Hematopoietic multipotent progenitor cell treated with erythropoietin and hydrocortisone succinate and interleukin-3 and kit ligand, for 4 days (in vitro differentiated cells): ENCODE measurements at regions not wholly inside any gene's neighbourhood (a gene's known extent, or its start where the extent isn't known, plus 50 kb on each side); places are given as distances from the start of the nearest gene placed in this dataset.

Experiments
- DNase-seq: peaks from one replicate; pipeline ENCODE4 v3.0.0-alpha.2; 2015

- DNase-seq: no peak
Observed at GRCh38 chr10:78703593-78703992, 365.2 kb upstream of the ZMIZ1 start.

DNA sequence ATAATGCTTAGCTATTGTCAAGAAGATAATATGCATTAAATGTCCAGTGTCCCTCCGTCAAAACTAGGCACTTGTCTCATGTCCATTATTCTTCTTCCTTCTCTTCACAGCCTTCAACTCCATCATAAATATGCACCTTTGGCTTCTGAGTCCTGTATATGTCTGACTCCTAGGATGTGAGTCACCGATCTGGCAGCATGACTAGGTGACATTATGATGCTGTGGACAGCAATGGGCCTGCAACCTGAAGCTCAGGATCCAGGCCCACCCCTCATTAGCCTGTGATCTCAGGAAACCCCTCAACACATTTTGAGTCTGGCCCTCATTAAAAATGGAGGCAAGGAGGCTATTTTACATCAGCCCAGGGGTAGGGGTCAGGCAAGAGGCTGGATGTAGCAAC, 362.5 kb upstream of the ZMIZ1 start:
- DNase-seq: no peak

DNA sequence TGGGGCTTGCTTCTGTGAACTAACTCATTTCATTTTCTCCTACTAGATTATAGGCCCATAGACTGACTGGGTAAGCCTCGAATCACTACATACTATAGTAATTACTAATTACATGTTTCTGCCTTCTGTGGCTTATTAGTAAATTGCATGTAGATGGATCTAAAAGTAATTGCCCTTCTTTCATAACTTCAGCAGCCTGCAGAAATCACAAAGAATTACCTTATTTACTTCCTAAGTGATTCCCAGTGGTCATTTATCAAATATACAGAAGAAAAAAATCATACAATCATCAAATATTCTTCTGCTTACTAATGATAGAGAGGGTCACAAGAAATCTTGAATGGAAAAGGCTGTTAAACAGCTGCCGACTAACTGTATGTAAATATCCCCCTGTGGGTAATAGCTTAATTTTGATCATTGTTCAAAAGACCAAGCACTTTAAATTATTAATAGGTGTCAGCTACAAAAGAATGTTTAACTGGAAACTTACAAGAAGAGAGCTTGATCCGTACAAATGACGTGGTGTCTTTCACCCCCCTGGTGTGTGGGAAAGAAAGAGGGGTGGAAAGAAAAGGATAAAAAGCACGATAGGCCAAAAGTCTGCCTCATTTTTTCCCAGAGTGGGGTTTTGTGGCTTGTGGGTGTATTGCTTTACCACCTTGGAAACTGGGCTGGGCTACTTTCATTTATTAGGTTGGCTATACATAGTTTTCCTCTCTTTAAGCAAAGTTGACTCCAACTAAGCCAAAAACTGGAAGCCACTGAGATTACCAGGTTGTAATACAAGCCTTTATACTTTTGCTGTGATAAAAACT, 361.8 kb upstream of the ZMIZ1 start:
- no peak for DNase-seq

GRCh38 chr10:78707745-78708144, 361.0 kb upstream of the ZMIZ1 start:
- no peak for DNase-seq

DNA sequence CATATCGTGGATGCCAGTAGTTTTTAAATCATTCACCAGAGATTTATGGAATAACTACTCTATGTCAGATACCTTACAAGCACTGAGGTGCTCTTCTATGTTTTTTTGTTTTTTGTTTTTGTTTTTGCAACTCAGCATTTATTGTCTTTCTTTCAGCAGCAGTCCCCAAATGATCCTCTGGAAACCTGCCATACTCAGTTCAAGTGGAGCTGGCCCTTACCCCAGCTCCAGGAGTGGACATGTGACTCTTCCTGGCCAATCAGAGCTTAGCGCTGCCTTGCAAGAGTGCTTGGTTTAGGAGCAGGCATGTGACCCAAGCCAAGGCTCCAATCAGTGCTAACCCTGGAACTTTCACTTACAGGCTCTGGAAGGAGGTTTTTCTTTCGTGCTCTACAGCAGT, 356.6 kb upstream of the ZMIZ1 start:
- DNase-seq: no peak

- DNase-seq: no peak
Observed at GRCh38 chr10:78713659-78714058, 355.1 kb upstream of the ZMIZ1 start.

DNA sequence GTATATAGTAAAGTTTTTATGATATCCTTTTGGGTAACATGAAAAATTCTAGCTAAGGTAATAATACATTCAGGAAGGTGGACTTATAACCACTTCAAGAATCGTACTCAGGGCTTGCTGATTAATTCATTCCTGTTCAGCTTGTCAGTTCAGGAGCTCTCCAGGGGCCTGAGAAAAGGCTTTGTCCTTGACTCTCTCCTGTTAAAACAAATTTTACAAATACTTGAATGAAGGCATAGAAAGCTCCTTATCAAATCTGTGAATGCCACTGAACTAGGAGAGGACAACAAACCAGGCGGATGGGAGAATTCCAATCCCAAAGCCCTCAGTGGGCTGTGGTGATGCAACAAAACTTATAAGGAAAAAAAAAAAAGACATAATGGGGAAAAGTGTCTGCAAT, 354.5 kb upstream of the ZMIZ1 start:
- no peak for DNase-seq

- DNase-seq: no peak
Observed at GRCh38 chr10:78715435-78715834, 353.3 kb upstream of the ZMIZ1 start.

- no peak for DNase-seq
Observed at GRCh38 chr10:78716043-78716660, 352.6 kb upstream of the ZMIZ1 start.

GRCh38 chr10:78717200-78717599, 351.6 kb upstream of the ZMIZ1 start:
- DNase-seq: no peak

DNA sequence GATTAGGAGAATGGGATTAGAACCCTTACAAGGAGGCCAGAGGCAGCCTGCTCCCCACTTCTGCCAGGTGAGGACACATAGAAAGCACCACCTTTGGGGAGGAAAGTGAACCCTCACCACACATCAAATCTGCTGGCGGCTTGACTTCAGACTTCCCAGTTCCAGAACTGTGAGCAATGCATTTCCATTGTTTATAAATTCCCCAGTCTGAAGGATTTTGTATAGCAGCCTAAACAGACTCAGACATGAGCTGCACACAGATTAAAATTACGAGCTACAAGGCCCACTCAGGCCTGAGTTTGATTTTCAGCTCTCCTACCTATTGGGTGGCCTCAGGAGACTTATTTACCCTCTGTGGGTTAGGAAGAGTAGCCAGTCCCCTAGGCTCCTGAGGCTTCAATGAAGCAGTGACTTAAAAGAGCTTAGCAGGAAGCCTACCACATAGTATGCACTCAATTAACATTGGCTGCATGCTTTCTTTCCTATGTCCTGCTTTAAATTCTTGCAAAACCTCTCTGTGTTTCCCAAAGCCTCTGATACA, 350.7 kb upstream of the ZMIZ1 start:
- no peak for DNase-seq

DNA sequence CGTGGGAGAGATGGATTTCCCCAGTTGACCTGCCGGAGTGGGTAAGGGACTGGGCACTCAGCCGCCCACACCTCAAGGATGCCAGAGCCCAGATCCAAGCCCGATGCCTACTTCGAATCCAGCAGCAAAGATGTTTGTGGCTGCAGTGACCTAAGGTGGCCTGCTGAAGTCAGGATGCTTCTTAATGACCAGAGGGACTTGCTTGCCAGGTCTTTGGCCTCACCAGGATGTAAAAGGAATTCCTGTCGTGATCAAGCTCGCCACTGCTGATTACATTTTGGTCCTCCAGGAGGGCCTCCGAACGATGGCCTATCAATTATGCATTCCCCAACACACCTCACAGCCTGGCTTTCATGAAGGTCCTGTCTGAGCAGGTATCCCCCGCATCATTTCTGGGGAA, 349.5 kb upstream of the ZMIZ1 start:
- DNase-seq: no peak

DNA sequence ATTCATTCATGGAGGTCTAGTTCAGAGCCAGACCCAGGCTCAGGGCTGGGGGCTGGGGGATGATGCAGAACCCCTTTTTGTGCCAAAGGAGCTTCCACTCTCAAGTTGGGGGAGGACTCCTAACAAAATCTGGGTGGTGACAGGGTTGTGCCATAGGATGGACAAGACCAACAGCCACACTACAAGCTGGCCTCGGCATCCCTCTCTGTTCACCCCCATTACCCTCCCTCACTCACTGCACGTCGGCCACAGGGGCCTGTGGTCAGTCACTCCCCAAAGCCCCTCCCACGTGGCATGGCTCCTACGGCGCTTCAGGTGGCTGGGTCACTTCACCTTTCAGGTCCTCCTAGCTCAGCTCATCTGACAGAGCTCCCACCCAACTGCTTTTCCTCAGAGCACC, 348.7 kb upstream of the ZMIZ1 start:
- no peak for DNase-seq

- no peak for DNase-seq
Observed at GRCh38 chr10:78721231-78721630, 347.5 kb upstream of the ZMIZ1 start.

DNA sequence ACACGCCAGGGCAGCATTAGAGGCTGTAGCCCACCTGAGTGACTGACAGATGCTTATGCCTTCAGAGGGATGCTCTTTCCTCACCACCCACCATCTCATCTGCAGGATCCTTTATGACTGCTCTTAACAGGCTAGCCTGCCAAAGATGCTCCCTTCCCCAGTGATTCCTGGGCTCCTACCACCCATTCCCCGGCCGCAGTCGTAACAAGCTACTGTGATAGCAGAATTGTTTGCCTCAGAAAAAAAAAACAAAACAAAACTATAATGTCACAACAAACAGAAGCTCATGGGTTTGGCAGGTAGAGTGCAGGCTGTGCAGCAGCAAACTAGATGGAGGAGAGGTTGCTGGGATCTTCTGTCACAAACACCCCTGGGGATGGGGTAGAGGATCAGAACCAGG, 343.9 kb upstream of the ZMIZ1 start:
- no peak for DNase-seq

GRCh38 chr10:78726171-78726570, 342.6 kb upstream of the ZMIZ1 start:
- DNase-seq: no peak

GRCh38 chr10:78727251-78727650, 341.5 kb upstream of the ZMIZ1 start:
- DNase-seq: no peak

DNA sequence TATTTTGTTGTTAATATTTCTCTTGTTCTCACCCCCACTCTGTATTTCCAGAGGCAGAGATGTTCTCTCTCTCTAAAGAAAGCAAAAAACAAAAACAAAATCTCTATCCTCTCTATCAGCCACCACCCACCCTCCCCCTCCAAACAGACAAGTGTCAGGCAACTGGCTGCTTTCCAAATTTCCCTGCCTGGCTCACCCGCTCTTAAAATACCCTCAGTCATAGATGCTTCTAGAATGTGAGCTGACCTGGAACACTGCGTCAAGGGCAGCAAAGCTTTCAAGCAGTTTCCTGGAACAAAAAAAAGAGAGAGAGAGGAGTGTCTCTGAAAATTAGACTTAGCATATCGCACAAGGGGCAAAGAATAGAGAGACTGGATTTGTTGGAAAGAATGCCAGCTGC, 341.0 kb upstream of the ZMIZ1 start:
- peak; percentile 63 for DNase-seq

DNA sequence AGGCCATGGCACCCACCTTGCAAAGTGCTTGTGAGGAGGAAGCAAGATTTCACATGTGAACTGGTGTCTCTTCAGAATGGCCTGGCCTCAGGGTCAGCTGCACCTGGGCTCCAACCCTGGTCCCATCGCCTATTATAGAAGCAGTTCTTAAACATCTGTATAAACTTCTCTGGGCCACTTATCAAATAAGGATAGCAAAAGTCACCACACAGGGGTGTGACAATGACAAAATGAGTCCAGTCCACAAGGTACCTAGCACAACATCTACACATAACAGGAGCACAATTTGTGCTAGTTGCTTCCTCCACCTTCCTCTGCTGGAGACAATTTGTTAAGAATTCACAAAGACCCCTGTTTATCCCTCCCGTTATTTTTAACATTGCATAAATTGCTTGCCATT, 340.6 kb upstream of the ZMIZ1 start:
- DNase-seq: no peak

- no peak for DNase-seq
Observed at GRCh38 chr10:78729366-78729765, 339.4 kb upstream of the ZMIZ1 start.

DNA sequence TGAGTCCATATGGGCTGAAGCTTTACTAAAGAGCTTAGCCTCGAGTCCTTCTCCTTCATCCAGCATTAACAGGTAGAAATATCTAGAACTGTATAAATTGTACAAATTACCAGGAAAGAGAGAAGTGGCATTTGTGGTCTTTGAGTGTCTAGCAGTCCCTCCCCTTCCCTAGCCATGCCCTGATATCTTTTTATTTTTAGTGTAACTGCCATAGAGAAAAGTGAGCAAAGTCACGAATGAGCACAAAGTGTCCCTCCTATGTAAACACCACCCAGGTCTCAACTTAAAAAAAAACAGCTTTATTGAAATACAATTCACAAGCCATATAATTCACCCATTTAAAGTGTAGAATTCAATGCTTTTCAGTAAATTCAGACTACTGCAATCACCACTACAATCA, 339.0 kb upstream of the ZMIZ1 start:
- DNase-seq: peak; percentile 82

DNA sequence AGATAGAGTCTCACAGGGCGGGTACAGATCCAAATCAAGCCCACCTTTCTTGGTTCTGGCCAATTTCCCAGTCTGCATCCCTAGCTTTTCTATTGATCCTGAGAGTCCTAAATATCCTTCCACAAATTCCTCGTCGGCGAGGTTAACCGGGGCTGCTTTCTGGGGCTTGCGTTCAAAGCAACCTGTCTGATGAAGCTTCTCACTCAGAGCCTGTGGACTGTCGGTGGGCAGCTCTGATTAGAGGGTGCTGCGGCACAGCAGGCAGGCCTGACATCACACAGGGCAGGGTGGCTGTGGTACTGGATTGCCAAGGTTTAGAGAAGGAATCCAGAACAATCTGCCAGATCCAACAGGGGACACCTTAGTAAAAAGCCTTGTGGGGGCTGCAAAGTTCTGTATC, 338.0 kb upstream of the ZMIZ1 start:
- no peak for DNase-seq

DNA sequence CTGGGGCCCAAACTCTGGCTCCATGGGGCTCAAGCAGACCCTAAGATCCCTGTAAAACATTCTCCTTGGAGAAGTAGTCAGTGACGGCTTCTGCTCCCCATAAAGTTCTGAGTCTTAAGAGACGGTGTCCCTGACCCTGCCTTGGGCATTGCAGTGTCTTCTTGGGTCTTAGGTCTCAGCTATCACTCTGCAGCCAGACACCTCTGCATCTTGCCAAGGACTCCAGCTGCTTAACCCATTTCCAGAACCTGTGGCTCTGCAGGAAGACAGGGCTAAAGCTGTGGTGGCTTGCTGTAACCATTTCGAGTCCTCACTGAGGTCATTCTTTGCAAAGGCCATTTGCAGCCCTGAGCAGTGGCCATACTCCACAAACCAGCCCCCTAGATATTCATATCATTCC, 337.1 kb upstream of the ZMIZ1 start:
- DNase-seq: no peak

- no peak for DNase-seq
Observed at GRCh38 chr10:78732381-78732780, 336.4 kb upstream of the ZMIZ1 start.
